ENCODE measurements at regions not wholly inside any gene's neighbourhood (a gene's known extent, or its start where the extent isn't known, plus 50 kb on each side); places are given as distances from the start of the nearest gene placed in this dataset.

GRCh38 chr13:100751826-100752225 is 77.2 kb upstream of the TMTC4 start:
- DNase-seq (ENCODE audit: low read depth), result no peak
- in situ Hi-C loops (cut with HindIII; ENCODE audit: low pct_unique_long_range_greater_than_20kb, low sequenced_read_pairs), result no loop called here

GRCh38 chr13:100746953-100747683 is 72.5 kb upstream of the TMTC4 start:
- in situ Hi-C loops (cut with HindIII; ENCODE audit: low pct_unique_long_range_greater_than_20kb, low sequenced_read_pairs), result no loop called here
- no peak for DNase-seq (ENCODE audit: low read depth)

GRCh38 chr13:100738176-100738855 is 63.7 kb upstream of the TMTC4 start:
- in situ Hi-C loops (cut with HindIII; ENCODE audit: low pct_unique_long_range_greater_than_20kb, low sequenced_read_pairs), result no loop called here
- DNase-seq (ENCODE audit: low read depth), result no peak

DNA sequence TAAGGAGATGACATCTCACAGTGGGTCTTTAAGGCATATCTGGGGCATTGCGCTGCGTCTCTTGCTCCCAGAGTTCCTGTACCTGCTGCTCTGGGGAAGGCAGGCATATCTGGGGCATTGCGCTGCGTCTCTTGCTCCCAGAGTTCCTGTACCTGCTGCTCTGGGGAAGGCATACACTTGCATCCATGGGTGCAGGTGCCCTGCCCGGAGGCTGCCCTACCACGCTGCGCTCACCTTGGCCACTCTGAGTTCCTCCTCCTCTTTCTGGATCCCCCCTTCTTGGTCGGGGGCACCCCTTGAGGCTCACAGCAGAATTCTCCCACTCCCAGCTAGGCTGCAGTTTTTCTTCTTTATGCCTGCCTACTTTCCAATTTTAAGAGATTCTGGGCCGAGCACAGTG is 60.9 kb upstream of the TMTC4 start:
- in situ Hi-C loops (cut with HindIII; ENCODE audit: low pct_unique_long_range_greater_than_20kb, low sequenced_read_pairs), result no loop called here
- DNase-seq (ENCODE audit: low read depth), result no peak

GRCh38 chr13:100734194-100734720 is 59.7 kb upstream of the TMTC4 start:
- in situ Hi-C loops (cut with HindIII; ENCODE audit: low pct_unique_long_range_greater_than_20kb, low sequenced_read_pairs), result no loop called here
- DNase-seq (ENCODE audit: low read depth), result no peak

DNA sequence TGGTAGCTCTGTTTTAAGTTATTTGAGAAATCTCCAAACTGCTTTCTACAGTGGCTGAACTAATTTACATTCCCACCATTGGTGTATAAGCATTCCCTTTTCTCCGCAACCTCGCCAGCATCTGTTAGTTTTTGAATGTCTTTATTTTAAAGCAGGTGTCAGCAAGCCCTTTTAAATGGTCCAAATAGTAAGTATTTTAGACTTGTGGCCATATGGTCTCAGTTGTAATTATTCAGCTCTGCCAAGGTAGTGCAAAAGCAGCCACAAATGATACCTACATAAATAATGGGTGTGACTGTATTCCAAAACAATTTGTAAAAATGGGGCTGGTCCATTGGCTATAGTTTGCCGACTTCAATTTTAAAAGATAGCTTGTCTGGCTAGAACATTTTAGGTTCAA is 58.7 kb upstream of the TMTC4 start:
- in situ Hi-C loops (cut with HindIII; ENCODE audit: low pct_unique_long_range_greater_than_20kb, low sequenced_read_pairs), result no loop called here
- DNase-seq (ENCODE audit: low read depth), result no peak

DNA sequence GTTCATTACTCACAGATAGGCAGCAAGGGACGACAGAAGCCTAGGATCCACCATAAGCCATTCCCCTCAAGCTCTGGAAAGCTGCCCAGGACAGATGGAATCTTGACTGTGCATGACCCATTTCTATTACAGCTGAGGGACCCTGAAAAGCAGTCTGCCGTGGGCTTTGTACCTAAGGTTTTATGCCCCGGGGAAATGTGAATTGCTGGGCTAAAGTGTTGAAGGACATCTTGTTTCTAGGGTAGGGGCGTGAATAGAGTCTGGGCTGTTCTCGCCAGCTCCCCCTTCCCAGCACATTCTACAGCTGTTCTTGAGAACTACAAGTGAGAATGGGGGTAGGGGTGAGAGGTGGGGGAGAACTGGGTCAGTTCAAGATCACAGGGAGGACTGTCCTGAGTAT is 53.6 kb upstream of the TMTC4 start:
- in situ Hi-C loops (cut with HindIII; ENCODE audit: low pct_unique_long_range_greater_than_20kb, low sequenced_read_pairs), result no loop called here
- DNase-seq (ENCODE audit: low read depth), result no peak

DNA sequence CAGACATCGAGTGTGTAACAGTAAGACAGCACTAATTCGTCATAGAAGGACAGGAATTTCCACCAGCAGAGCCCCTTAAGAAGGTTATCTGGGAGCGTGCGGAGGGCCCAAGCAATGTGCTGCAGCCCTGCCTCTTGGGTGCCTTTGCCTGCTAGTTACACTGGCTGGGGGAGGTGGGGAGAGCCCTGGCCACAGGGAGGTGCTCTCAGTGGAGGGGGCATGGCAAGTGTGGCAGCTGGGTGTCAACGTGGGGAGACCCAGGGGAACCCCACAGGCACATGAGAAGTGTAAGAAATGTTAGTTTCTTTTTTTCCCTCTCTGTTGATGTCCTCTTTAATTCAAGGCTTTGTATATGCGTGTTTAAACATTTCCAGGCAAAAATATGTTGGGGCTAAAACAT is 50.9 kb upstream of the TMTC4 start:
- DNase-seq (ENCODE audit: low read depth), result no peak
- in situ Hi-C loops (cut with HindIII; ENCODE audit: low pct_unique_long_range_greater_than_20kb, low sequenced_read_pairs), result no loop called here

DNA sequence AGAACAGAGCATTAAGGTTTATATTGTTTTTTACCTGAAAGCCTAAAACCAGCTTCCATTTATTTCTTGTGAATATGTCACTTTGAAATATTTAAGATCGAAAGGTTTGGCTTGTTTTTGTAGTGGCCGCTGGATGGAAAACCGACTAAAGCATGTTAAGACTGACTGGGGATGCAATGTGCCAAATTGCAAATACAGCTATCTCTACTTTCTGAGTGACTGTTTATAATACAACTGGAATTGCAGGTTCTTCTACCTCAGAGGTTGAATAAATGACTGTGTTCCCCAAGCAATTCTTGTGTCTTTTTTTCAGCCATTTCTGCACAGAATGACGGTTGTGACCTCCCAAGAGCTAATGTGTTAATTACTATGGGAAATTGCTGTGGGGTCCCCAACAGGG is 50.0 kb upstream of the TMTC4 start:
- DNase-seq (ENCODE audit: low read depth), result no peak
- in situ Hi-C loops (cut with HindIII; ENCODE audit: low pct_unique_long_range_greater_than_20kb, low sequenced_read_pairs), result no loop called here

Data from Caki2 (cell line).